Sigmoid colon (tissue), 4 donors: ENCODE measurements at regions not wholly inside any gene's neighbourhood (a gene's known extent, or its start where the extent isn't known, plus 50 kb on each side); places are given as distances from the start of the nearest gene placed in this dataset.

ENCODE experiments used
- CTCF ChIP-seq, 4 experiments: fragments of 450-650 bp in 3 of 4; fragments of 200-600 bp in 1 of 4; IDR thresholded peaks; one replicate each; pipeline ENCODE4 v1.5.1; 2016 to 2019; ENCODE audit warnings: antibody characterized with exemption in 4 of 4, mild to moderate bottlenecking in 3 of 4, moderate library complexity in 2 of 4
- EP300 ChIP-seq, 4 donors: sonication (generic); formaldehyde crosslinking; IDR thresholded peaks; one replicate each; pipeline ENCODE4 v1.6.1; 2017; ENCODE audit warnings: antibody characterized with exemption in 4 of 4
- POLR2AphosphoS5 ChIP-seq, 4 donors: sonication (generic); formaldehyde crosslinking; IDR thresholded peaks; one replicate each; pipeline ENCODE4 v1.6.1; 2017; ENCODE audit warnings: antibody characterized with exemption in 4 of 4

GRCh38 chr4:103928370-103928769 lies 208.6 kb upstream of the TACR3 start:
- no peak for TF ChIP-seq CTCF (IDR thresholded peaks at IDR 0.05)
- TF ChIP-seq POLR2AphosphoS5 (IDR thresholded peaks at IDR 0.05), result no peak
- TF ChIP-seq EP300 (IDR thresholded peaks at IDR 0.05), result no peak
